Ishikawa (cell line): ENCODE measurements at regions not wholly inside any gene's neighbourhood (a gene's known extent, or its start where the extent isn't known, plus 50 kb on each side); places are given as distances from the start of the nearest gene placed in this dataset.

Experiments used
- CEBPB ChIP-seq: IDR thresholded peaks from 2 replicates; pipeline ENCODE4 v1.6.1; 2012
- CREB1 ChIP-seq: IDR thresholded peaks from 2 replicates; pipeline ENCODE4 v1.6.1; 2012; ENCODE audit warnings: low read depth
- EGR1 ChIP-seq: IDR thresholded peaks from 2 replicates; pipeline ENCODE4 v1.6.1; 2012
- EP300 ChIP-seq: IDR thresholded peaks from 2 replicates; pipeline ENCODE4 v1.6.1; 2012; ENCODE audit warnings: borderline replicate concordance
- FOXM1 ChIP-seq: IDR thresholded peaks from 2 replicates; pipeline ENCODE4 v1.6.1; 2012; ENCODE audit warnings: low read depth, borderline replicate concordance
- MAX ChIP-seq: IDR thresholded peaks from 2 replicates; pipeline ENCODE4 v1.6.1; 2012
- NFIC ChIP-seq: IDR thresholded peaks from 2 replicates; pipeline ENCODE4 v1.6.1; 2012
- RAD21 ChIP-seq: IDR thresholded peaks from 2 replicates; pipeline ENCODE4 v1.6.1; 2012; ENCODE audit warnings: low read depth
- REST ChIP-seq: IDR thresholded peaks from 2 replicates; pipeline ENCODE4 v1.6.1; 2012; ENCODE audit warnings: low read depth, mild to moderate bottlenecking
- TAF1 ChIP-seq: IDR thresholded peaks from 2 replicates; pipeline ENCODE4 v1.6.1; 2012; ENCODE audit warnings: low read depth, mild to moderate bottlenecking
- TCF12 ChIP-seq: IDR thresholded peaks from 2 replicates; pipeline ENCODE4 v1.6.1; 2012; ENCODE audit warnings: low read depth
- TEAD4 ChIP-seq: IDR thresholded peaks from 2 replicates; pipeline ENCODE4 v1.6.1; 2012
- USF1 ChIP-seq: IDR thresholded peaks from 2 replicates; pipeline ENCODE4 v1.6.1; 2012
- YY1 ChIP-seq: IDR thresholded peaks from 2 replicates; pipeline ENCODE4 v1.6.1; 2012; ENCODE audit warnings: low read depth
- ZBTB7A ChIP-seq: IDR thresholded peaks from 2 replicates; pipeline ENCODE4 v1.6.1; 2012; ENCODE audit warnings: low read depth

GRCh38 chr6:27753668-27754407, 158.4 kb downstream of the OR2B2 start:
- TF ChIP-seq MAX (peak; percentile 55), YY1 (no peak)

- TF ChIP-seq ZBTB7A (no peak), TCF12 (no peak), TEAD4 (no peak), FOXM1 (no peak), RAD21 (peak; percentile 84), EGR1 (no peak), YY1 (0 out of 2 replicates have a peak, but pooled peaks have one; percentile 24)
Measured at GRCh38 chr6:27752038-27752885, 159.9 kb downstream of the OR2B2 start.

- TF ChIP-seq TCF12 (no peak), CEBPB (peak; percentile 97), TAF1 (no peak), CREB1 (no peak), USF1 (no peak), EP300 (no peak), NFIC (no peak), RAD21 (no peak), EGR1 (no peak)
Measured at GRCh38 chr6:27748661-27749060, 163.5 kb downstream of the OR2B2 start.

- TF ChIP-seq TCF12: no peak
- TF ChIP-seq NFIC: no peak
- no peak for TF ChIP-seq EGR1
- no peak for TF ChIP-seq YY1
Measured at GRCh38 chr6:27747637-27748036, 164.6 kb downstream of the OR2B2 start.

GRCh38 chr6:27743787-27744186, 168.4 kb downstream of the OR2B2 start:
- TF ChIP-seq REST (no peak), CEBPB (no peak), TEAD4 (no peak), EGR1 (no peak), ZBTB7A (no peak), MAX (no peak), USF1 (no peak), FOXM1 (no peak), RAD21 (no peak), TCF12 (no peak), CREB1 (no peak), EP300 (no peak)

GRCh38 chr6:27742833-27743573, 169.2 kb downstream of the OR2B2 start:
- no peak for TF ChIP-seq CREB1

- no peak for TF ChIP-seq EP300
- no peak for TF ChIP-seq FOXM1
- TF ChIP-seq TEAD4: no peak
- TF ChIP-seq REST: no peak
- no peak for TF ChIP-seq TCF12
- TF ChIP-seq MAX: no peak
- TF ChIP-seq YY1: no peak
- no peak for TF ChIP-seq EGR1
- TF ChIP-seq CEBPB: no peak
- TF ChIP-seq NFIC: no peak
- TF ChIP-seq CREB1: no peak
- no peak for TF ChIP-seq RAD21
- TF ChIP-seq TAF1: no peak
- no peak for TF ChIP-seq ZBTB7A
- TF ChIP-seq USF1: no peak
Measured at GRCh38 chr6:27736686-27737085, 175.5 kb downstream of the OR2B2 start.
